Nephron progenitor cell (in vitro differentiated cells): ENCODE measurements at regions not wholly inside any gene's neighbourhood (a gene's known extent, or its start where the extent isn't known, plus 50 kb on each side); places are given as distances from the start of the nearest gene placed in this dataset.

Source experiments
- DNase-seq: peaks from one replicate; pipeline ENCODE4 v3.0.0; 2021
- H3K27ac Mint-ChIP-seq: 2 replicates; pipeline ENCODE4 v1.8.0; 2021; ENCODE audit warnings: mild to moderate bottlenecking, moderate library complexity, mixed read lengths
- H3K27me3 Mint-ChIP-seq: 2 replicates; pipeline ENCODE4 v1.8.0; 2021; ENCODE audit warnings: mild to moderate bottlenecking, low read depth, mixed read lengths; ENCODE audit not compliant: poor library complexity
- H3K36me3 Mint-ChIP-seq: 2 replicates; pipeline ENCODE4 v1.8.0; 2021; ENCODE audit warnings: low read depth, mixed read lengths
- H3K4me1 Mint-ChIP-seq: 2 replicates; pipeline ENCODE4 v1.8.0; 2021; ENCODE audit warnings: mixed read lengths
- H3K4me3 Mint-ChIP-seq: 2 replicates; pipeline ENCODE4 v1.8.0; 2021; ENCODE audit warnings: mild to moderate bottlenecking, moderate library complexity, mixed read lengths
- H3K9me3 Mint-ChIP-seq: 2 replicates; pipeline ENCODE4 v1.8.0; 2021; ENCODE audit warnings: mild to moderate bottlenecking, moderate library complexity, mixed read lengths
- TF ChIP-seq, protein P1 (sequence below): fragments of 200-600 bp; sonication (generic); IDR thresholded peaks from 2 replicates; pipeline ENCODE4 v1.5.0; 2021; ENCODE audit warnings: antibody characterized with exemption

DNA sequence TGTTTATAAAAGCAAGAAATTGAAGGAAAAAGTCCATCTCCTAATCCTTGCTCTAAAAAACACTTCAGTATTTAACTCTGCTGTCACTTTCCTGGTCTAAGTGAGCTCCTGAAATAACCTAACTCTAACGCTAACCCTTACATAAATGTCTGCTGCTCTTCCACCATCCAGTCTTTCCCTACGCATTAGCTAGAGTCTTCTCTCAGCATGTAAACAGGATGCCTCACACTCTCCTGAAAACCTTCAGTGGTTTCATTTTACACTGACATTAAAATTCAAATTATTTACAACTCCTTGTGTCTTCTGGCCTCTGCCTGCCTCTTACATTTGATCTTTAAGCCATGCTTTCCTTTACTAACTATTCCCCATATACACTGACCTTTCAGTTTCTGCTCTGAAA lies 697.6 kb upstream of the CXADR start:
- no peak overlapping the region for H3K4me3 Mint-ChIP-seq
- no peak for DNase-seq
- peaks cover 8% of the 10 kb centered on the region for H3K4me1 Mint-ChIP-seq
- no peak overlapping the region for H3K27ac Mint-ChIP-seq
- H3K27me3 Mint-ChIP-seq, result no peaks in the 10 kb centered on the region
- no peaks in the 10 kb centered on the region for H3K9me3 Mint-ChIP-seq
- H3K36me3 Mint-ChIP-seq, result no peaks in the 10 kb centered on the region
- TF ChIP-seq, protein P1, sequence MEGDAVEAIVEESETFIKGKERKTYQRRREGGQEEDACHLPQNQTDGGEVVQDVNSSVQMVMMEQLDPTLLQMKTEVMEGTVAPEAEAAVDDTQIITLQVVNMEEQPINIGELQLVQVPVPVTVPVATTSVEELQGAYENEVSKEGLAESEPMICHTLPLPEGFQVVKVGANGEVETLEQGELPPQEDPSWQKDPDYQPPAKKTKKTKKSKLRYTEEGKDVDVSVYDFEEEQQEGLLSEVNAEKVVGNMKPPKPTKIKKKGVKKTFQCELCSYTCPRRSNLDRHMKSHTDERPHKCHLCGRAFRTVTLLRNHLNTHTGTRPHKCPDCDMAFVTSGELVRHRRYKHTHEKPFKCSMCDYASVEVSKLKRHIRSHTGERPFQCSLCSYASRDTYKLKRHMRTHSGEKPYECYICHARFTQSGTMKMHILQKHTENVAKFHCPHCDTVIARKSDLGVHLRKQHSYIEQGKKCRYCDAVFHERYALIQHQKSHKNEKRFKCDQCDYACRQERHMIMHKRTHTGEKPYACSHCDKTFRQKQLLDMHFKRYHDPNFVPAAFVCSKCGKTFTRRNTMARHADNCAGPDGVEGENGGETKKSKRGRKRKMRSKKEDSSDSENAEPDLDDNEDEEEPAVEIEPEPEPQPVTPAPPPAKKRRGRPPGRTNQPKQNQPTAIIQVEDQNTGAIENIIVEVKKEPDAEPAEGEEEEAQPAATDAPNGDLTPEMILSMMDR, result no peak

DNA sequence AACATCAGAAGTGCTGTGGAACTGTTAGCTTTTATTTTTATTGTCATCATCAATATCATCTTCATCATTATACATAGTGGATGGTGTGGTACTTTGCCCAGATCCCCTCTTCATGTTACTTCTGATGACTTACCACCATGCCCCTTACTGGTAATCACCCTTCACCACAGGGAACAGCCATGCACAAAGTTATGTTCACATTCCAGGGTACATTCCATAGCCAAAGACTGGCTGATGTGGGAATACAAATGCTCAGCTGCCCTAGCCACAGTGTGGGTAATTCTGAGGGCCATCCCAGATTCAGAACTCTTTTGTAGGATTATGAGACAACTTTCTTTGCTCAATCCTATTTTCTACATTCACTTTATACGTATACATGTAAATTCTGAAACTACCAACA lies 691.3 kb upstream of the CXADR start:
- Mint-ChIP-seq H3K9me3 (no peaks in the 10 kb centered on the region), H3K27me3 (no peaks in the 10 kb centered on the region), H3K36me3 (no peaks in the 10 kb centered on the region), H3K4me1 (no peaks in the 10 kb centered on the region), H3K4me3 (no peak overlapping the region), H3K27ac (no peak overlapping the region)
- TF ChIP-seq, protein P1, result no peak
- no peak for DNase-seq

DNA sequence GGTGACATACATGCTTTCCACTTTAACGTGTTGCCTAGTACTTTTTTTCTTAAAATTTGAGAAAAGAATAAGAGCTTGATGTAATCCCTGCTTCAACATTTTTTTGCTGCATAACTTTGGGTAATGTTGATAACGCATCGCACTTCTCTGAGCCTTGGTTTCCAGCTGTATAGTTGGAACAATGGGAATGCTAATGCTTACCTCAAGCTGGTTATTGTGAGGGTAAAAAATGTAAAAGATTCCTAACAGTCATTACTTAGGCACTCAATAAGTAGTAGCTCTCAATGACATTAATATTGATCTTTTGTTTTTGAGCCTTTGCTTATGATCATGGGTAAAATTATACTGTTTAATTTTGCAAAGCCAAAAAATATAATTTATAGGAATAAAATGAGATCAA lies 683.3 kb upstream of the CXADR start:
- H3K27ac Mint-ChIP-seq, result no peak overlapping the region
- no peak overlapping the region for H3K4me3 Mint-ChIP-seq
- no peaks in the 10 kb centered on the region for H3K9me3 Mint-ChIP-seq
- DNase-seq, result no peak
- TF ChIP-seq, protein P1, result no peak
- no peaks in the 10 kb centered on the region for H3K27me3 Mint-ChIP-seq
- H3K4me1 Mint-ChIP-seq, result no peaks in the 10 kb centered on the region
- no peaks in the 10 kb centered on the region for H3K36me3 Mint-ChIP-seq

DNA sequence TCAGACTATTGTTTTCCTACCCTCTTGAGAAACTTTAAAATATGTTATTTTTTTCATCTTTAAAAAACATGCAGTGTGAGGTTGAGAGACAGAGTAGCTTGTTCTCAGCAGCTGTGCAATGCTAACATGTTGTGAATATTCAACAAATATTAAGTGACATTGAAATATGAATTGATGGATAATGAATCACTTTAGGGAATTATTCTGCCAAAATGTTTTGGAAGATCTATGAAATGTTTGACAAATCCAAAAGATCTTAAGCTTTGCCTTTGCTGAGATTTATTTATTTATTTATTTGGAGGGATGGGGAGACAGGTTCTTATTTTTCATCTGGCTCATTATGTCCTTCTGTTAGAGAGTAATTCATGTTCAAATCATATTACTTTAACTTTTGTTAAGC lies 680.1 kb upstream of the CXADR start:
- Mint-ChIP-seq H3K27ac (no peak overlapping the region), H3K27me3 (no peaks in the 10 kb centered on the region), H3K4me1 (no peaks in the 10 kb centered on the region), H3K9me3 (no peaks in the 10 kb centered on the region), H3K4me3 (no peak overlapping the region), H3K36me3 (no peaks in the 10 kb centered on the region)
- TF ChIP-seq, protein P1, result no peak
- no peak for DNase-seq

DNA sequence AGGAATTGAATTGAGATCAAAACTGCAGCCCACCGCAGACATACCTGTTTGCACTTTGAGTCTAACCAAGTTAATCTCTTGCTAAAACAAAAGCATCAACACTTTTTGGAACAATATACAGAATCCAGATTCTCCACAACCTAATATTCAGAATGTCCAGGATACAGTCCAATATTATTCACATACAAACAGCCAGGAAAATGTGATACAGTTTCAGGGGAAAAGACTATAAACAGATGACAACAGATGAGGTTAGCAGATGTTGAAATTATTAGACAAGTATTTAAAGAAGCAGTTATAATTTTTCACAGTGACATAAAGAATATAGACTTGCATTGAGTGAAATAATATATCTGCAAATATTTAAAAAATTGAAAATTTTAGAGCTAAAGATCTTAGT lies 678.1 kb upstream of the CXADR start:
- H3K4me3 Mint-ChIP-seq, result no peak overlapping the region

DNA sequence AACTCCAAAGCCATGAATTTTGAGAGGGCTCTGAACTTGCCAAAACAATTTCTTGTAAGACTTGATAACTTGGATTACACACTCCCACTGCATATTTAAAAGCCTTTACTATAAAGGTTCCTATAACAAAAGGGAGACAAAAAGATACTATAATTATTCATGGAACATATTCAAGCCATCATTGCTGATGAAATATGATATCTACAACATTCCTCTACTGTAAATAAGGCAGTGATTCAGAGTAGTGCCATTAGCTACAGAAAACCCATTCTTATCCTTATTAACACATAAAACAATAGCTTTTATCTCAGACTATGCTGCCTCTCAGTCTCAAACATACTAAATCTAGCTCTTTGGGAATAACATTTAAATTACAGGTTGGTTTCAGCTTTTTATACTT lies 675.5 kb upstream of the CXADR start:
- Mint-ChIP-seq H3K4me1 (no peaks in the 10 kb centered on the region), H3K9me3 (no peaks in the 10 kb centered on the region), H3K4me3 (no peak overlapping the region), H3K27me3 (no peaks in the 10 kb centered on the region), H3K27ac (no peak overlapping the region), H3K36me3 (no peaks in the 10 kb centered on the region)
- TF ChIP-seq, protein P1, result no peak
- no peak for DNase-seq

More for the DNA sequence above, 678.1 kb upstream of the CXADR start:
- Mint-ChIP-seq H3K9me3 (no peaks in the 10 kb centered on the region), H3K27ac (no peak overlapping the region), H3K27me3 (no peaks in the 10 kb centered on the region), H3K36me3 (no peaks in the 10 kb centered on the region), H3K4me1 (no peaks in the 10 kb centered on the region)
- DNase-seq, result no peak
- TF ChIP-seq, protein P1, result no peak
